Progenitor cell of endocrine pancreas (in vitro differentiated cells): ENCODE measurements at regions not wholly inside any gene's neighbourhood (a gene's known extent, or its start where the extent isn't known, plus 50 kb on each side); places are given as distances from the start of the nearest gene placed in this dataset.
A peak's percentile ranks its signal among the peaks of the same experiment; 100 is the strongest.
"Not testable (repeated sequence)": the region's sequence is repeated elsewhere in the genome, so short reads cannot be mapped to it uniquely, and the experiment has no call there.

Experiments
- DNase-seq: peaks from one replicate; pipeline ENCODE4 v3.0.0; 2021; ENCODE audit warnings: low spot score; ENCODE audit not compliant: unreplicated experiment
- H3K27ac Mint-ChIP-seq: 2 replicates; pipeline ENCODE4 v1.8.0; 2021; ENCODE audit warnings: mild to moderate bottlenecking, moderate library complexity, mixed read lengths
- H3K27me3 Mint-ChIP-seq: 2 replicates; pipeline ENCODE4 v1.8.0; 2021; ENCODE audit warnings: mixed read lengths
- H3K36me3 Mint-ChIP-seq: 2 replicates; pipeline ENCODE4 v1.8.0; 2022; ENCODE audit warnings: mixed read lengths; ENCODE audit not compliant: insufficient read depth
- H3K4me1 Mint-ChIP-seq: 2 replicates; pipeline ENCODE4 v1.8.0; 2021; ENCODE audit warnings: low read depth, mixed read lengths
- H3K4me3 Mint-ChIP-seq: 2 replicates; pipeline ENCODE4 v1.8.0; 2021; ENCODE audit warnings: low read depth, mild to moderate bottlenecking, moderate library complexity, mixed read lengths
- H3K9me3 Mint-ChIP-seq: 2 replicates; pipeline ENCODE4 v1.8.0; 2021; ENCODE audit warnings: low read depth, mixed read lengths
- TF ChIP-seq, protein P1 (sequence below): fragments of 200-600 bp; sonication (generic); IDR thresholded peaks from one replicate; pipeline ENCODE4 v1.5.0; 2021; ENCODE audit warnings: antibody characterized with exemption, mild to moderate bottlenecking; ENCODE audit not compliant: unreplicated experiment

DNA sequence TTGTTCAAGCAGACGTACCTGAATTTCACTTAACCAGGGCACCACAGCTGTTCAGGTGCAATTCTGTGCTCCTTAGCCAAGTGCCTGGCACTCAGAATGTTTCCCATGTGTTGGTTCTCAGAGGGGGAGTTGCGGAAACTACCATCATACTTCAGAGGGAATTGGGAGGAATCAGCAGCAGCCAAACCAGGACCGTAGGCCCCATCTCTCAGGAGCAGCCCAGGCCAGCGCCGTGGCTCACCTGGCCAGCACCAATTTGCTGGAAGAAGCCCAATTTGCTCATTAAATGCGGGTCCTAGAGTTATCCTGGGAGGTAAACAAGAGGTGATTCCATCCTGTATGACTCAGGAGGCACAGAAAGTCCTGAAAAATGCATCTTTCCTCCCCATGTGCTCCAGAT, 435.4 kb downstream of the BRD1 start:
- H3K9me3 Mint-ChIP-seq = no peaks in the 10 kb centered on the region
- no peaks in the 10 kb centered on the region for H3K4me1 Mint-ChIP-seq
- H3K27ac Mint-ChIP-seq = no peak overlapping the region
- H3K27me3 Mint-ChIP-seq = peaks cover 11% of the 10 kb centered on the region
- TF ChIP-seq, protein P1, sequence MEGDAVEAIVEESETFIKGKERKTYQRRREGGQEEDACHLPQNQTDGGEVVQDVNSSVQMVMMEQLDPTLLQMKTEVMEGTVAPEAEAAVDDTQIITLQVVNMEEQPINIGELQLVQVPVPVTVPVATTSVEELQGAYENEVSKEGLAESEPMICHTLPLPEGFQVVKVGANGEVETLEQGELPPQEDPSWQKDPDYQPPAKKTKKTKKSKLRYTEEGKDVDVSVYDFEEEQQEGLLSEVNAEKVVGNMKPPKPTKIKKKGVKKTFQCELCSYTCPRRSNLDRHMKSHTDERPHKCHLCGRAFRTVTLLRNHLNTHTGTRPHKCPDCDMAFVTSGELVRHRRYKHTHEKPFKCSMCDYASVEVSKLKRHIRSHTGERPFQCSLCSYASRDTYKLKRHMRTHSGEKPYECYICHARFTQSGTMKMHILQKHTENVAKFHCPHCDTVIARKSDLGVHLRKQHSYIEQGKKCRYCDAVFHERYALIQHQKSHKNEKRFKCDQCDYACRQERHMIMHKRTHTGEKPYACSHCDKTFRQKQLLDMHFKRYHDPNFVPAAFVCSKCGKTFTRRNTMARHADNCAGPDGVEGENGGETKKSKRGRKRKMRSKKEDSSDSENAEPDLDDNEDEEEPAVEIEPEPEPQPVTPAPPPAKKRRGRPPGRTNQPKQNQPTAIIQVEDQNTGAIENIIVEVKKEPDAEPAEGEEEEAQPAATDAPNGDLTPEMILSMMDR = no peak
- no peak for DNase-seq
- H3K4me3 Mint-ChIP-seq = no peak overlapping the region
- no peaks in the 10 kb centered on the region for H3K36me3 Mint-ChIP-seq

DNA sequence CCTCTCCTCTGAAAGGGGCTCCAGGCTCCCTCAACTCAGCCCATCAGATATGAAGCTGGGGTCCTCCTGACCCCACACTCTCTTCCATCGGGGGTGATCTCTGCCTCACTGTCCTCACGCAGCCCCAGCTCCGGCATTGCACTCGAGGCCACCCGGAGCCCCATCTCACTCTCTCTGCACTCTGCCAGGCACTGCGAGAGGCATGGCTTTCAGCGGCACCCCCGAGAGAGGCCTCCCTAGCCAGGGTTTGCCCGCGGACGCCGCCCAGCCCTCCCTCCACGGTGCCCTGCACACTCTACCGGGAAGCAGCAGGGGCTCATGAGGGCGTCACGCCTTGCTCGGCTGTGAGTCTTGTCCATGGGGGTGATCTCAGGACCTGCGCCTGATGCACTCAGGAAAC, 436.2 kb downstream of the BRD1 start:
- Mint-ChIP-seq H3K4me1 (no peaks in the 10 kb centered on the region), H3K9me3 (no peaks in the 10 kb centered on the region), H3K27ac (no peak overlapping the region), H3K36me3 (no peaks in the 10 kb centered on the region), H3K27me3 (peaks cover 11% of the 10 kb centered on the region), H3K4me3 (no peak overlapping the region)
- TF ChIP-seq, protein P1 = no peak
- no peak for DNase-seq

DNA sequence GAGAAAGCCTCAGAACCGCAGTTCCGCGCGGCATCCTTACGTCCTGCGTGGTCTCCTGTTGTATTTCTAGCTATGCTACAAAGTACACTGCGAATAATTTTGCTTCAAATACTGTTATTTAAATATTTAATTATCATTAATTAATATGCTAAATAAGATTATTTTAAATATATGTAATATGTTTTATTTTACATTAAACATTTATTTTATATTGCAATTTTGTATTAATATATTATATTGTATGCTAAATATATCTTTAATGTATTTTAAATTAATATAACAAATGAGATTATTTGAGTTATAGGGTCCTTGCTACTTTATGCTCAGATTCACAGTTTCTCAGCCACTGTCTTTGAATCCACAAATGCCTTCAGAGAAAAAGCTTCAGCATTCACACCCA, 436.7 kb downstream of the BRD1 start:
- H3K9me3 Mint-ChIP-seq = no peaks in the 10 kb centered on the region
- H3K27me3 Mint-ChIP-seq = peaks cover 11% of the 10 kb centered on the region
- no peak for DNase-seq
- H3K27ac Mint-ChIP-seq = no peak overlapping the region
- H3K36me3 Mint-ChIP-seq = no peaks in the 10 kb centered on the region
- TF ChIP-seq, protein P1 = no peak
- H3K4me1 Mint-ChIP-seq = no peaks in the 10 kb centered on the region
- H3K4me3 Mint-ChIP-seq = no peak overlapping the region

DNA sequence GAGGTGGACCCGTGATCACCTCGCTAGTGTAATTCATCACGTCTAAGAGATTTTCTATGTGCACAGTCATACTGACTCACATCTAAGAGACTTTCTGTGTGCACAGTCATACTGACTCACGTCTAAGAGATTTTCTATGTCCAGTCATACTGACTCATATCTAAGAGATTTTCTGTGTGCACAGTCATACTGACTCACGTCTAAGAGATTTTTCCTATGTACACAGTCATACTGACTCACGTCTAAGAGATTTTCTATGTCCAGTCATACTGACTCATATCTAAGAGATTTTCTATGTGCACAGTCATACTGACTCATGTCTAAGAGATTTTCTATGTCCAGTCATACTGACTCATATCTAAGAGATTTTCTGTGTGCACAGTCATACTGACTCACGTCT, 443.8 kb downstream of the BRD1 start:
- H3K27me3 Mint-ChIP-seq = peaks cover 26% of the 10 kb centered on the region
- H3K9me3 Mint-ChIP-seq, DNase-seq, H3K4me1 Mint-ChIP-seq, H3K27ac Mint-ChIP-seq, H3K36me3 Mint-ChIP-seq, H3K4me3 Mint-ChIP-seq: not testable (repeated sequence)

DNA sequence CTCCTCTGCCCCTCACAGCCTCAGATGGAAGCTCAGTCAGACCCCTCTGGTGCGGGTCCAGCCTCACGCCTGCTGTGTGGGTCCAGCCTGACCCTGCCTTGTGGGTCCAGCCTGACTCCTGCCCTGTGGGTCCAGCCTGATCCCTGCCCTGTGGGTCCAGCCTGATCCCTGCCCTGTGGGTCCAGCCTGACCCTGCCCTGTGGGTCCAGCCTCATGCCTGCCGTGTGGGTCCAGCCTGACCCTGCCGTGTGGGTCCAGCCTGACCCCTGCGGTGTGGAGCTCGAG, 445.3 kb downstream of the BRD1 start:
- Mint-ChIP-seq H3K9me3 (no peaks in the 10 kb centered on the region), H3K4me3 (no peak overlapping the region), H3K27me3 (peaks cover 35% of the 10 kb centered on the region), H3K27ac (no peak overlapping the region), H3K36me3 (no peaks in the 10 kb centered on the region), H3K4me1 (no peaks in the 10 kb centered on the region)
- TF ChIP-seq, protein P1 = no peak
- DNase-seq = no peak

DNA sequence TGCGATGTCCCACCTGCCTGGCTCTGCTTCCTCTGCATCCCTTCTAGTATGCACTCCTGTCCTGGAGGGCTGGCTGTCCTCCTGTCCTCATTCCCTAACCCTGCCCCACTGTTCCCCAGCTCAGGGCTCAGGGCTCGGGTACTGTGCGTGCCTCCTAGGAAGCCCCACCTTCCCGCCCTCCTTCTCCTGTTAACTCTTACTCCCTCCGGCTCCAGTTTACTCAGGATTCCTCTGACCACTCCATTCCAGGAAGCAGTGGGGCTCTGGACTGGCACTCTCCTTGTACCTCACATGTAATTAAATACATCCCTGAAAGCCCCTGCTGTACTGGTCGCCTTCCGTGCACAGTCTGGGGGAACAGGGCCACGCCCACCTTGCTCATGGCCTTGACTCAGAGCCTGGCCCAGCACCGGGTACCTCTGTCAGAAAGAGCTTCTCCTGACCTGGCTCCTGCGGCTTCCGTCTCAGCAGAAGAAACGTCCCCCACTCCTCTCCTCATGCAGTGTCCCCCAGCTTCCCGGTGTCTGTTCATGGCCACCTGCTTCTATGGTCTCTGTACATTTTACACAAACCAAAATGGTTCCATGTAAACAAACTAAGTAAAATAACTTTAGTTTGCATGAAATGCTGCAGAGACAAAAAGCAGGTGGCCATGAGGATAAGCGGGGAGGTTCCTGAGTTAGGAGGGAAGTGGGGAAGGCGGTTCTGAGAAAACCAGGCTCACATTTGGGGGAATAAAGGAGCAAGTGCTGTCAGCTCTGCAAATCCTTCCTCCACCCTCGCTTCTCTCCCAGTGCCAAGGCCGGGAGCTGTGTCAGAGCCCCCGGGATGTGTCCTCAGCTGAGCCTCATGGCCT, 445.9 kb downstream of the BRD1 start:
- H3K4me1 Mint-ChIP-seq = no peaks in the 10 kb centered on the region
- no peaks in the 10 kb centered on the region for H3K36me3 Mint-ChIP-seq
- TF ChIP-seq, protein P1 = no peak
- no peak overlapping the region for H3K4me3 Mint-ChIP-seq
- no peaks in the 10 kb centered on the region for H3K9me3 Mint-ChIP-seq
- no peak for DNase-seq
- peak overlapping the region; percentile 57 for H3K27ac Mint-ChIP-seq
- H3K27me3 Mint-ChIP-seq = peaks cover 35% of the 10 kb centered on the region
